GM04504 (cell line): ENCODE measurements at regions not wholly inside any gene's neighbourhood (a gene's known extent, or its start where the extent isn't known, plus 50 kb on each side); places are given as distances from the start of the nearest gene placed in this dataset.

ENCODE experiments used
- DNase-seq: peaks from one replicate; pipeline ENCODE4 v3.0.0-alpha.2; 2012; ENCODE audit warnings: low read depth

GRCh38 chr2:164439885-164440284 is 181.4 kb downstream of the GRB14 start:
- DNase-seq: no peak

DNA sequence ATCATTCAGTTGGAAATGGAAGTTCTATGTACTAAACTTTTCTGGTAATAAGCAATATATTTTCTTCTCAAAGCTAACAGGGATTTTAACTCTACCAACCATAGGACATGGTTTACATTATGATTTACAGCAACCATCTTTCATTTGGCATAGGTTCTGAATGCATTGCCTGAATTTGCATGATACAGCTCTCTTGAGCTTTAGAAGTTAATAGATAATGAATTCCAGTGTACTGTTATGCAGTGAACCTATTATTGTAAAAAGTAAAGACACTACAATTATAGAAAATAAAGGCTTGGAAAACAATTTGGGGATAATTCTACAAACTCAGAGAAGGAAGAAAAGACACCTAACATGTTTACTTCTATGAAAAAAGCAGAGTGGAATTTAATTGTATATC is 182.0 kb downstream of the GRB14 start:
- DNase-seq: no peak

GRCh38 chr2:164438490-164439205 is 182.6 kb downstream of the GRB14 start:
- no peak for DNase-seq

DNA sequence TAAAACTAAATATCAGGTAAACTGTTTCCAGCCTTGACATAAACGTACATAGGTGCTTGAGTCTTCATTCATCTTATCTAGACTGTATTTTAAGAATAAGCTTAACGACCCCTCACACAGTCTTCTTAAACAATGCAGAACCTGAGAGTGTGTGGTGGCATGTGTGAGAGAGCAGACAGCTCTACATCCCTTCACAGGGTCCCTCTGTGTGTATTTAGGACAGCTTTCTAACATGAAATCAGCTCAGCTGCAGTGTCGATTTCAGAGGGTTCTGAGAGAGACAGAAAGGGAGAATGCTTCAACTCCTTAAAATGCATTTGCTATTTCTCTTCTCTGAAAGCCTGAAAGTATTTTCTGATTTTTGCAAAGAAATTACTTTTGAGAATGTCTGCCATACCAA is 185.2 kb downstream of the GRB14 start:
- no peak for DNase-seq

DNA sequence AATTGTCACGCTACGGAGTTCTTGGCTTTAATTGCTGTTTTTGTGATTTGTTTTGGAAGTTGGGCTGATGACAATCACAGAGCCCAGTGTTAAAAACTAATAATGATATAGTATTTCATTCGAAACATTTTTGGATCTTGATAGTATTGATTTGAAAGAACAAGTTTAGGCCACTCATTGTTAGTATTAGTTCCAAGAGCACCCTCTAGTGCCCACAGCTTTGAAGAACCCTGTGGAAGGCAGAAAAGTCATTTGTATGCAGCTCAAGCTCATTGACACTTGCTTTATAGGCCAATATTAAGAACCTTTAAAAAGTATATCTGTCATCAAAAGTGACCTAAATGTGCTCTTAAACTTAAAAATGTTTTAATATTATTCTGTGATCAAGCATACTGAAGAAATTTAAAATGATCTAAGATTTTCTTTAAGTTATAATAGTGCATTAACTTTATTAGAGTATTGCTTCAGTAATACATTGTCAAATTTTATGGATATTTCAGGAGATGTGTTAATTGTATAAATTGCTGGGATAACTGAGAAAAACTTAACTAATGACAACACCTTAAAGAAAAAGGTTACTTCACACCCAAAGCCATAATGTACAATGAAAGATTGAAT is 191.0 kb downstream of the GRB14 start:
- peak; percentile 9 for DNase-seq

DNA sequence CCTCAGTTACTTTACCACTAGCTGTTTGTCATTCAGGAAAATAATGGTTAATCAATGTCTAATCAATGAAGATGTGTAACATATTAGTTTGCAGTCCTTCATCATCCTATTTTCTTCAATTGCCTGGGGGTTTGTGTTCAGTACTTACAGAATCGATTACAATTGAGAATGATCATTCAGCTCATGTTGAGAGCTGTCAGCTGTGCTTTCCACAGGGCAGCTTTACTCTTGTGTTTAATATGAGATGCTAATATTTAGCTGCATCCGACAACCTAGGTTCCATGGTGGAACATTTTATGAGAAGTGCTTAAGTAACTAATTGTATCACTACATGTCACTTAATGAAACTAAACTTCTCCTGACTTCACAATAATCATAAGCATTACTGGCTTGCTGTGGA is 191.9 kb downstream of the GRB14 start:
- DNase-seq: no peak

DNA sequence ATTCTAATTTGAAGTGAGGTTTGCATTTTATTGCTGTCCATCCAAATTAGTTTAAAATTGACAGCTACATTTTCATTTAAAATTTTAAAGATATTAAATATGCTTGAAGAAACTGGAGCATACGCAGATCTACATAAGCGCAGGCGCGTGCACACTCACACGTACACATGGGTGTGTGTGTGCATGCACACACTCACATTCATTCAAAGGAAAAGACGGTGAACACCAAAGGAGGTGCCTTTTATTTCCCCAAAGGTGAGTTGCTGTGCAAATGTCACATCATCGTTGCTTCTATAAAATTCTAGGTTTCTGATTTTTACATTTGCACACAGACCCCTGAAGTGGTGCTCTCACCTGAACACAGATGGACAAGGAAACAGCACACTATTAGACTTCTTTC is 194.2 kb downstream of the GRB14 start:
- DNase-seq: no peak

- no peak for DNase-seq
Observed at GRCh38 chr2:164420787-164421186, 200.5 kb downstream of the GRB14 start.

DNA sequence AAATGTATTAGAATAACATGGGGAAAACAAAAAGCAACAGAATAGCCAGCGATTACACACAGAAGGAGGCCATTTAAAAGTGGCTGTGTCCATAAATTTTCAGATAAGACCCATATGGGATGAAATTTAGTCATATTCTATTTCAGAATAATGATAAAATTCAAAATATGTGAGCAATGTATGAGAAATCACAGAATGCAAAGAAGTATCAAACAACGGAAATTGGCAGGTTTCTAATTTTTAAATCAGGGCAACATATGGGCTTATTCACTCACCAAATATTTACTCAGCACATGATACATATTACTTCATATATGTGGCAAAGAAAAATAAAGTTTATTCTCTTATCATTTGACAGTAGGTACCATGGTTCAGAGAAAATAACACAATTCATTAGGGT is 208.5 kb downstream of the GRB14 start:
- no peak for DNase-seq

GRCh38 chr2:164389411-164389810 is 231.9 kb downstream of the GRB14 start:
- no peak for DNase-seq

DNA sequence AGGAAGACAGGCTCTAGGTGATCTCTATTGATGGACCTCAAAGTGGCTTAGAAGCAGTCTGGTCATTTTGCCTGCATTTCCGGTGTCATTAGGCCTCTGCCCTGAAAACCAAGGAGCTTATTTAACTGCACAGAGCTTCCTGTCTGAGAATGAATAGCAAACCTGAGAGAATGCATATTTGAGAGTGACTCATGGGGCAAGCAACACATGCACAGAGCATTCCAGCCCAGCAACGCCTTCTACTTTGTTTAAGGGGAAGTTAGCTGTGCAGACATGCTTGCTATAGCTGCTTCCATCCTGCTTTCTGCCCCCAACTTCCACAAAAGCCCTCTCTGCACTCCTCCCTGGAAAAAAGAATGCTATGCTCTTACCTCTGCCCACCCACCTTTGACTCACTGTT is 232.8 kb downstream of the GRB14 start:
- peak; percentile 38 for DNase-seq

- DNase-seq: no peak
Observed at GRCh38 chr2:164386231-164386630, 235.1 kb downstream of the GRB14 start.

- DNase-seq: no peak
Observed at GRCh38 chr2:164384434-164384833, 236.8 kb downstream of the GRB14 start.

DNA sequence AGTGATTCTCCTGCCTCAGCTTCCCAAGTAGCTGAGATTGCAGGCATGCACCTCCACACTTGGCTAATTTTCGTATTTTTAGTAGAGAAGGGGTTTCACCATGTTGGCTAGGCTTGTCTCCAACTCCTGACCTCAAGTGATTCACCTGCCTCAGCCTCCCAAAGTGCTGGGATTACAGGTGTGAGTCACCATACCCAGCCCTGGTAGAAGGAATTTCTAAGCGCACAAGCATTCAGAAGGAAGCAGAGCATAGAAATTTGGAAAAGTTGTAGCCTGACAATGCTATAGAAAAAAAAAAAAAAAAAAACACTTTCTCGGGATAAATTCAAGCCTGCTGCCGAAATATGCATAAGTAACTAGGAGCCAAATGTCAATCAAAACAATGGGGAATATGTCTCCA is 249.4 kb downstream of the GRB14 start:
- DNase-seq: no peak

- no peak for DNase-seq
Observed at GRCh38 chr2:164369366-164369765, 251.9 kb downstream of the GRB14 start.

GRCh38 chr2:164368896-164369295 is 252.4 kb downstream of the GRB14 start:
- no peak for DNase-seq

DNA sequence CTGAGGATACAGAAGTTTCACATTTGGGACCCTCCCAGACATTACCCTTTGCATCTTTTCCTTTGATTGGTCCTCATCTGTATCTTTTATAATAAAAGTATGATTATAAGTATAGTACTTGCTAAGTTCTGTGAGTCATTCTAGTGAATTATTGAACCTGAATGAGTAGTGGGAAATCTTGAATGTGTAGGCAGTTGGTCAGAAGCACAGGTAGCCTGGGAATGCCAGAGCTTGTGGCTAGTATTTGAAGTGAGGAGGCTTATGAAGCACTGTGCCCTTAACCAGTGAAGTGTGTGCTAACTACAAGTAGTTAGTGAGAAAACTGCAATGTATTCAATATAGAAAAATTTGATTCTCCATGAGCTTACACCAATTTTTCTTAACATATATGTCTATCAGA is 257.6 kb downstream of the GRB14 start:
- DNase-seq: no peak

DNA sequence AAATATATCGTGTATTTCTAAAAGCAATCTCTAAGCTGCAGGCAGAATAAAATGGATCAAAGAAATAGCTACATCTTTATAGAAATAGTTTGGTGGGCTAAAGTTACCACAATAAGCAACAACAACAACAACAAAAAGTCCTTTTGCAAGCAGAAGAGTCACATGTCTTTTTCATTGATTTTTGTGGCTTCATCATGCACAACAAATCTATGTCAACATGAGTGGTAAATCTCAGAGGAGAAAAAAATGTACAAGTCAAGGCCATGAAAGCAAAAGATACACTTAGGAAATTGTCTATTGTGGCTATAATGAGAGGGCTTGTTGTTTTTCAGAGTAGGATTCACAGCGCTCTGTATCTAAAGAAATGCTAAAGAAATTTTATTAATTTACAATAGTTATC is 269.7 kb downstream of the GRB14 start:
- DNase-seq: no peak

DNA sequence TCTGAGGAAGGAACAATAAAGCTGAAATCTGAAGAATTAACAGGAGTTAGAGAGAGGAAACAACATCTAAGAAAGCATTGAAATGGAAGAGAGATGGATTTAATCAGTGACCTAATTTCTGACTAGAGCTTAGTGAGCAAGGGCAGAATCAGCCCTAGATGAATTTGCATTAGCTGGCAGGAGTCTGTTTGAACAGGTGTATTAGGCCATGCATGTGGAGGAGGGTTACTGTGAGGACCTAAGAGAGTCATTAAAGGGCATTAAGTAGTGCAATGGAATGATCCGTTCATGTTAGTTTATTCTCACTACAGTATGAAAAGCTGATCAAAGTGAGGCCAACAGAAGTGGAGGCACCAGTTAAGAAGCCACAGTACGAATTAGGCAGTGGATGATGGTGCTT is 285.3 kb downstream of the GRB14 start:
- no peak for DNase-seq

- DNase-seq: no peak
Observed at GRCh38 chr2:164335128-164335527, 286.2 kb downstream of the GRB14 start.

DNA sequence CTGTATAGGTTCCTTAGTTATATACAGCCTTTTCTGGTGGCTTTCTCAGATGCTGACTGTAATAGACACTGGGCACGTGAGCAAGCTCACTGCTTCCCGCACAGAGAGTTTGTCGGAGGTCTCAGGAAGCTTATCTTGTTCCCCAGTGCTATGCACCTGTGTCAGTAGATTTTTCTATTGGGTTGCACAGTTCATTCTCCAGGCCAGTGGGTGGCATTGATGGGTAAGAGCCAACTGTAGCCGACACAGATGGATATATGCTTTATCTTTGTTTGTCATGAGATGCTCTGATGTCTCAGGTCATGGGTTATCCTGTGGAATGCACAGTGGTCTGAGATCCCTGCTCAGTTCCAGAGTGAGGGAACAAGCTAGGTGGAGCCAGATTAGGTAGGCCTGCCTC is 293.0 kb downstream of the GRB14 start:
- no peak for DNase-seq

GRCh38 chr2:164323978-164324377 is 297.3 kb downstream of the GRB14 start:
- no peak for DNase-seq

DNA sequence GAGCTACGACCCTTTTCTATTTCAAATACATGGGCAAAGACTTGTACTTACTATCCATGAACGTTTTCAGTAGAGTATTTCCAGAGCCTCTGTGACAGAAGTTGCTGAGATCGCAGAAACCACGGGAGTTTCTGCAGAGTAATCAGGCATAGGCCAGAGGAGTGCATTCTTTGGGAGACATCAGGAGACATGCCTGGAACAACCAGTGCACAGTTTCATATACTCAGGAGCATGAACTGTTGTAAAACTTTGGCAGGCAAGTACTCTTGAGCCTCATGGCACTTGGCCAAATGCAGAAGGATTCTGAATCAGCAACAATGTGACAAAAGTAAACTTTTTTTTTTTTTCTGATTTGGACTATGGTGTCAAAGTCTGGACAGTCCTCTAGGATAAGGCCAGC is 307.1 kb downstream of the GRB14 start:
- peak; percentile 3 for DNase-seq

DNA sequence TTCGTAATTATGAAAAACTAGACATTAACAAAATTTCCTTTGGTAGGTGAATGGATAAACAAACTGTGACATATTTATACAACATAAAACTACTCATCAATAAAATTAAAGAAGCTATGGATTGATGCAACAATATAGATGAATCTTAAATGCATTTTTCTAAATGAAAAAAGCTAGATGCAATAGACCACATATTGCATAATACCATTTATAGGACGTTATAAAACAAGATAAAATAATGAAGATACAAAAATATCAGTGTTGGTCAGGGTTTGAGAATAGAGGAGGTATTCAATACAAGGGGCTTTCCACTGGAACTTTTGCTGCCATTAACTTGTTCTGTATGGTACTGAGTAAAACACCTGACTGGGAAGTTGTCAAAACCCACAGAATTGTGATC is 314.4 kb downstream of the GRB14 start:
- DNase-seq: no peak
